ENCODE measurements at regions not wholly inside any gene's neighbourhood (a gene's known extent, or its start where the extent isn't known, plus 50 kb on each side); places are given as distances from the start of the nearest gene placed in this dataset.

DNA sequence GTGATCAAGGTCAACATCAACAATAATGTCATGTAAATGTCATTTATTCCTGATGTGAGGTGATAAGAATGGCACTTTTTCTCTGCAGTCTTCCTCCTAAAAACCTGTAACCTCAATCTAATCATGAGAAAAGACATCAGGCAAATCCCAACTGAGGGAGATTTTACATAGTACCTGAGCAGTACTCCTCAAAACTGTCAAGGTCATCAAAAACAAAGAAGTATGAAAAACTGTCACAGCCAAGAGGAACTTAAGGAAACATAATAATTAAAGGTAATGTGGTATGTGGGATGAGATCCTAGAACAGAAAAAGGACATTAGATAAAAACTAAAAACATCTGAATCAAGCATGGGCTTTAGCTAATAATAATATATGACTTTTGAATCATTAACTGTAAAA is 140.9 kb upstream of the GRM7 start:
- TF ChIP-seq, protein P1, sequence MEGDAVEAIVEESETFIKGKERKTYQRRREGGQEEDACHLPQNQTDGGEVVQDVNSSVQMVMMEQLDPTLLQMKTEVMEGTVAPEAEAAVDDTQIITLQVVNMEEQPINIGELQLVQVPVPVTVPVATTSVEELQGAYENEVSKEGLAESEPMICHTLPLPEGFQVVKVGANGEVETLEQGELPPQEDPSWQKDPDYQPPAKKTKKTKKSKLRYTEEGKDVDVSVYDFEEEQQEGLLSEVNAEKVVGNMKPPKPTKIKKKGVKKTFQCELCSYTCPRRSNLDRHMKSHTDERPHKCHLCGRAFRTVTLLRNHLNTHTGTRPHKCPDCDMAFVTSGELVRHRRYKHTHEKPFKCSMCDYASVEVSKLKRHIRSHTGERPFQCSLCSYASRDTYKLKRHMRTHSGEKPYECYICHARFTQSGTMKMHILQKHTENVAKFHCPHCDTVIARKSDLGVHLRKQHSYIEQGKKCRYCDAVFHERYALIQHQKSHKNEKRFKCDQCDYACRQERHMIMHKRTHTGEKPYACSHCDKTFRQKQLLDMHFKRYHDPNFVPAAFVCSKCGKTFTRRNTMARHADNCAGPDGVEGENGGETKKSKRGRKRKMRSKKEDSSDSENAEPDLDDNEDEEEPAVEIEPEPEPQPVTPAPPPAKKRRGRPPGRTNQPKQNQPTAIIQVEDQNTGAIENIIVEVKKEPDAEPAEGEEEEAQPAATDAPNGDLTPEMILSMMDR (conservative IDR thresholded peaks at IDR 0.05), result no peak
- TF ChIP-seq EZH2 (IDR thresholded peaks at IDR 0.05; ENCODE audit: low read depth), result no peak
